Fibroblast of skin of right quadriceps (primary cell): ENCODE measurements at regions not wholly inside any gene's neighbourhood (a gene's known extent, or its start where the extent isn't known, plus 50 kb on each side); places are given as distances from the start of the nearest gene placed in this dataset.
"Not testable (repeated sequence)": the region's sequence is repeated elsewhere in the genome, so short reads cannot be mapped to it uniquely, and the experiment has no call there.

Source experiments
- DNase-seq: peaks from one replicate; pipeline ENCODE4 v3.0.0-alpha.2; 2013

DNA sequence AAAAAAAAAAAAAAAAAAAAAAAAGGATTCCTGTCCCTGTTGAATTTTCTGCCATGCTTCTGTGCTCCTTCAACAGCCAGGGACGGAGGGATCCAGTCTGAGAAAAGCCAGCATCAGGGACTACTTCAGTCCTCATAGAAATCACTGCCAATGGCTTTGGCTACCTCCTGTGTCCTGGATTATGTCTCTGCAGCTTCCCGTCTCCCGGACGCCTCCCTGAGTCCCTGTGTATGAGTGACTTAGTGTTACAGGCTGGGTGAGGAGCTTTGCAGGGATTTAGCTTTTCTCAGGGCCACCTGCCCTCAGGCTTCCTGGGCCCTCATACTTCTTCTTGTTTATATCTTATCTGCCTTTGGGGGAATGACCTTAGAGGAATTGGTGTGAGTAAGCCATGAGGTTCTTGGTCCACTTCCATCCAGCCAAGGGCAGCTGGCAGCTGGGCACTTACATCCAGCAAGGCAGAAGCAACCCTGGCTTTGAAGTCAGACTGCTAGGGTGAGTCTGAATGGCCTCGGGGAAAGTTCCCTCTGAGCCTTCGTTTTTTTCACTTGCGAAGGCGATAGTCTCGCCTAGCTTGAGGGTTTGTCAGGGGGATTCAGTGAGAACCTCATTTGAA is 83.6 kb upstream of the CRYM start:
- DNase-seq = not testable (repeated sequence)

DNA sequence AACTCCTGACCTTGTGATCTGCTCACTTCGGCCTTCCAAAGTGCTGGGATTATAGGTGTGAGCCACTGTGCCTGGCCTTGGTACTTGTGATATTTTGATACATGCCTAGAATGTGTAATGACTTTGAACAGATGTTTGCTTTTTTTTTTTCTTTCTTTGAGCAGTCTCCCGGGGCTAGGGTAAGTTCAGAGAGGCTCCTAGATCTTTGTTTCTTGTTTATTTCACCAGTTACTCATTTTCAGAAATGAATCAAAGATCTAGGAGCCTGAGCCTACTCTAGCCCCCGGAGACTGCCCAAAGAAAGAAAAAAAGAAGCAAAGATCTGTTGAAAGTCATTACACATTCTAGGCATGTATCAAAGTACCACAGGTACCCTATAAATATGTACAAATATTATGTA is 83.0 kb upstream of the CRYM start:
- DNase-seq = not testable (repeated sequence)

GRCh38 chr16:21359513-21359912 is 81.4 kb upstream of the CRYM start:
- DNase-seq = not testable (repeated sequence)

DNA sequence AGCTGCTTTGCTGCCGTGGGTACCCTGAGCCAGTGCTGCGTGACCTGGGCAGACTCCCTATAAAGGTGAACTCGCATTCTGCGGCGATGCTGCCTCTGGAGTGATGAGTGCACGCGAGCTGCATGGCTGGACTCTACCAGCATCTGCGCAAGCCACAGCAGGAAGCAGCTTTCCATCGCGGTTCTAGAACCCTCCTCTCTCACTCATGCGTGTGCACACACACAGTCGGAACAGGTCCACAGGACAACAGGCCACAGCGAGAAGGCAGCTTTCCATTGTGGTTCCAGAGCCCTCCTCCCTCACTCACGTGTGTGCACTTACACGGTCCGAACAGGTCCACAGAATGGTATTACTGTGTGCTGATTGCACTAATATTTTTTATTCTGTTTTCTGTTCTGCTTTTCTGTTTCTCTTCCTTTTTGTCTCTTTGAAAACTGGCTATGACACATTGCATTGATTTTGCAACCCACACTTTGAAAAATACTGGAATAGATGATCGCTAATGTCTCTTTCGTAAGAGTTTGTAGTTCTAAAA is 80.2 kb upstream of the CRYM start:
- not testable (repeated sequence) for DNase-seq

- not testable (repeated sequence) for DNase-seq
These were observed 78.2 kb upstream of the CRYM start for GRCh38 chr16:21356308-21356707.

DNA sequence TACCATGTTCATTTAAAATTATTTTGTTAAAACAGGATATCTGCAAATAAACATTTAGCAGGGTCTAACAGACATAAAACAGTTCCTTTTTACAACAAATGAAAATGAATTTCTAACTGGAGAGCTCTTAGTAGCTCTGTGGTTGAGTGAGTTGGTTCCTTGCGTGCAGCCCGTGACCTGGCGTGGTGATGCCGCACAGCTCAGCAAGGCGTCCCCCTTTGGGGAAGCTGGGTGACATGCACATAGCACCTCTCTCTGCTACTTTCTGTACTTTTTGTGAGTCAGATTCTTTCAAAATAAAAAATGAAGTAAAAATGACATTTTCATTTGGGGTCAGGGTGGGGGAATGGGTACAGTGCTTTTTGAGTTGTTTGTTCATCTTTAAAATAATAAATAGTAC is 73.3 kb upstream of the CRYM start:
- not testable (repeated sequence) for DNase-seq

DNA sequence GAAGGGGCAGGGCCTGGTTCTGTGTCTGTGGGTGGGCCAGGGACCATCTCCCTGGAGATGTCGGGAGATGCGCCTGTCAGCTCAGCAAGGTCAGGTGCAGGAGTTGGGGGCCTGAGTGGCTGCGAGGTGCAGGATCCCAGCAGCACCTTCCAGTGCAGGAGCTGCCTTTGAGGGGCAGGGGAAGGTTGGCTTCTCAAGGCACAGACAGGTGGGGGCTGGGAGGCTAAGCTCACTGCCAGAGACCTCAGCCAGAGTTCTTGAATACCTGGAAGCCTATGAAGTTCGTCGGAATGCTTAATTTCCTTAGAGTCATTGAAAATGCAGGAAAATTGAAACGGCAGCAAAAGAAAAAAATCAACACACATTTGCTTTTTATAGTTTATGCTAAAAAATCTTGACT is 72.8 kb upstream of the CRYM start:
- DNase-seq = not testable (repeated sequence)

DNA sequence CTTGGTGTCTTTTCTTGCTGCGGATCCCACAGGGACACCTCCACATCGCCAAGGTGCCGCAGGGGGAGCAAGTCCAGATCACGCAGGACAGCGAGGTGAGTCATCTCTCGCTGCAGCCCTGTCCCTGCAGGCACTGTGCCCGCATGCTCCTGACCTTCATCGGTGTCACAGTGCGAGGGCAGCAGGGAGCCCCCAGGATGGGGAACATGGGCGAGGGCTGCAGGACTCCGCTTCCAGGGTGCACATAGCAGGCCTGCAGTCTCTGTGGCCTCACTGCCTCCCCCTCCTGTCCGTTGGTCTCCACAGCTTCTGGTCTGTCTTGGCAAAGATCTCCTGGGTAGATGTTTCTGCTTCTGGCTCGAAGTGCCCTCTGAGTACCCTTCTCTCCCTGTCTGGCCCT is 71.2 kb upstream of the CRYM start:
- DNase-seq = not testable (repeated sequence)

GRCh38 chr16:21348815-21349214 is 70.7 kb upstream of the CRYM start:
- DNase-seq = not testable (repeated sequence)

GRCh38 chr16:21347538-21347937 is 69.4 kb upstream of the CRYM start:
- not testable (repeated sequence) for DNase-seq

DNA sequence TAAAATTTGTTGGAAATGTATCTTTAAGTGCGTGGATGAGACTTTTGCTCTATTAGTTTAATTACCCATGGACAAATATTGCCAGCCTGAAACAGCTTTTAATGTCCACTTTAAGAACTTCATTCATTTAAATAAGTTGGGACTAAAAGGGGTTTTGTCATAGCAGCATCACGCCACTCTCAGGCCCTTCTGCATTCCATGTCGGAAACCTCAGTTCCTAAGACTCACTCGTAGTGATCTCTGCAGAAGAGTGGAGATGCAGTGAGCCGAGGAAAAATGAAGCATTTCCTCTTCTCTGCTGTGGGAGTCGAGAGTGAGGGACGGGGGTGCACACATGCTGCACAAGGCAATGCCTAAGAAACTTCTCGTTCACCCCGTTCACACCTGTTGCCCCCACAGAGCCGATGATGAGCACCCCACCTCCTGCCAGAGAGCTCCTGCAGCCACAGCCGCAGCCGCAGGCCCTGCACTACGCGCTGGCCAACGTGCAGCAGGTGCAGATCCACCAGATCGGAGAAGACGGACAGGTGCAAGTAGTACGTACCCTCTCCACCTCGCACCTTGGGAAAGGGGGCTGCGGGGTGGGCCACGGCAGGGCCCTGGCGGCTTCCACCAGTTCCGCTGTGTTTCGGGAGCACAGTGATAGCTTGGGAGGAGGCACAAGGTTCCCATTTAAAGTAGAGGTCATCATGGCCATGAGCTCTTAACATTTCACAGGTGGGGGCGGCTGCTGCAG is 68.8 kb upstream of the CRYM start:
- DNase-seq = not testable (repeated sequence)

DNA sequence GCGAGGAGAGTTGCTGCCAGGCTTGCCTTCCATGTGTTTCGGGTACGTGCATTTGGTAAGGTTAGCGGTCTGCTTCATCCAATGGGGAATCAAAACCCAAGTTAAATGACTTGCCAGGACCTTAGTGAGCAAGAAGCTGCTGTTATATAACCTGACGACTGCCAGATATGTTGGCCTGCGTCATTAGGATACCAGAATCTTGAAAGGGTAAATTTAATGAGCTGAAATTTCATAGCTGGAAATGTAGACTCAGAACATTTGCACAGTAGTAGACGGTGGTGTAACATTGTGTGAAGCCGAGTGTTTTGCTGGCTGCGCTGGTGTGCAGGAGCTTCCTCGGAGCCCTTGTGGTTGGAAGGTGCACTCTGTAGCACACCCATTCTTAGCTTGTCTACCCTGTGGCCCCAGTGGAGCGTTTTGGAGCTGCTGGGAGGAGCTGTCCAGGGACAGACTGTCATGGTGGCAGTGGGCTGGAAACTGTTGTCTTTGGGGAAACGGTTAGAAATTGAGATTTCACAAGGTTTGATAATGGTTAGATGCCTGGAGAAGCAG is 66.3 kb upstream of the CRYM start:
- DNase-seq = not testable (repeated sequence)

- DNase-seq = no peak
These were observed 63.0 kb upstream of the CRYM start for GRCh38 chr16:21341101-21341500.

DNA sequence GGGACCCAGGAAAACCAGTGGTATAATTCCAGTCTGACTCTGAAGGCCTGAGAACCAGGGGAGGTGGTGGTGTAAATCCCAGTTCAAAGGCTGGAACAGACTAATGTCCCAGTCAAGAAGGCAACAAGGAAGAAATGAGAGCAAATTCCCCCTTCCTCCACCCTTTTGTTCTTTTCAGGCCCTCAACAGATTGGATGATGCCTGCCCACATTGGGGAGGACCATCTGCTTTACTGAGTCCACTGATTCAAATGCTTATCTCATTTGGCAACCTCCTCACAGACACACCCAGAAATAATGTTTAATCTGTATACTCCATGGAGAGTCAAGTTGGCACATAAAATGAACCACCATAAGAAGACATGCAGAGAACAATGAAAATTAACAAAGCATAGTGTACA is 61.9 kb upstream of the CRYM start:
- DNase-seq = no peak

DNA sequence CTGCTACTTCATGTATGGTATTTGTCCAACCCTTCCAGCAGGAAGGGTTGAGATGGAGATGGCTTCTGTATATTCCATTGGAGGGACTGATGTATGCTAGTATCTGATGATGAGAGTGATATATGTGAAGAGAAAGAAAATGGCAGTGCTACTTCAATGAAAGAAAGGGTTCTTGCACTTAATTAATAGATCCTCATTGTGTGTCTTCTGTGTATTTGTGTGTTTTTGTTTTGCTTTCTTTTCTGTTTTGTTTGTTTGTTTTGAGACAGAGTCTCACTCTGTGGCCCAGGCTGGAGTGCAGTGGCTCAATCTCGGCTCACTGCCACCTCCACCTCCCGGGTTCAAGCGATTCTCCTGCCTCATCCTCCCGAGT is 61.2 kb upstream of the CRYM start:
- DNase-seq = no peak

DNA sequence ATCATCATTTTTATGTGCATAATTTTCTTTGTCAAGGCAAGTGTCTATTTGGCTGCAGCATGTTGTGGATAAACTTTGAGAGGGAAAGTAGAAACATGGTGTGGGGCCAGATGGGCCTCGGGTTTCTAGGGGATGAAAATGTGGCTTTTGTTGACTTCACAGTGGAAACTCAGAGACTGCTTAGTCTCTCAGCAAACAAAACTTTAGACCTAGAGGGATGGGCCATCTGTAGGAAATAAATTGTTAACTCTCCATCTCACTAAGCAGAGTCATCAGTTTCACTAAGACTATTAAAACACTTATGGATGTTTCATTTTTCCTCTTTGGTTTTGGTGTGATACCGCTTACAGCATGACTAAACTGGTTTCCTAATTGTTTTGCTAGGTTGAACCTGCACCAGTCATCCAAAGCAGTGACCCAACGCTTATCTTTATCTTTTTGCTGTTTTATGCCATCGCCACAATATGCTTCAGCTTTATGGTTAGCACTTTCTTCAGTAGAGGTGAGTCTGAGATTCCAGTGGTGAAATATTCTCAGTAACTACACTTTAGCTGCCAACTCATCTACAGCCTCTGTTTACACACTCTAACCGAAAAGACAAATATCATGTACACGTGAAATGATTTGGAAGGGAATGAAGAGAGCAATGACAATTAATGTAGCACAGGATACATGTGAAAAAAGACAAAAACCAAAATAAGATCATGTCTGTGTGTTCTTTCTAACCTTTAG is 60.6 kb upstream of the CRYM start:
- DNase-seq = no peak

GRCh38 chr16:21336231-21336630 is 58.1 kb upstream of the CRYM start:
- DNase-seq = peak; percentile 3

DNA sequence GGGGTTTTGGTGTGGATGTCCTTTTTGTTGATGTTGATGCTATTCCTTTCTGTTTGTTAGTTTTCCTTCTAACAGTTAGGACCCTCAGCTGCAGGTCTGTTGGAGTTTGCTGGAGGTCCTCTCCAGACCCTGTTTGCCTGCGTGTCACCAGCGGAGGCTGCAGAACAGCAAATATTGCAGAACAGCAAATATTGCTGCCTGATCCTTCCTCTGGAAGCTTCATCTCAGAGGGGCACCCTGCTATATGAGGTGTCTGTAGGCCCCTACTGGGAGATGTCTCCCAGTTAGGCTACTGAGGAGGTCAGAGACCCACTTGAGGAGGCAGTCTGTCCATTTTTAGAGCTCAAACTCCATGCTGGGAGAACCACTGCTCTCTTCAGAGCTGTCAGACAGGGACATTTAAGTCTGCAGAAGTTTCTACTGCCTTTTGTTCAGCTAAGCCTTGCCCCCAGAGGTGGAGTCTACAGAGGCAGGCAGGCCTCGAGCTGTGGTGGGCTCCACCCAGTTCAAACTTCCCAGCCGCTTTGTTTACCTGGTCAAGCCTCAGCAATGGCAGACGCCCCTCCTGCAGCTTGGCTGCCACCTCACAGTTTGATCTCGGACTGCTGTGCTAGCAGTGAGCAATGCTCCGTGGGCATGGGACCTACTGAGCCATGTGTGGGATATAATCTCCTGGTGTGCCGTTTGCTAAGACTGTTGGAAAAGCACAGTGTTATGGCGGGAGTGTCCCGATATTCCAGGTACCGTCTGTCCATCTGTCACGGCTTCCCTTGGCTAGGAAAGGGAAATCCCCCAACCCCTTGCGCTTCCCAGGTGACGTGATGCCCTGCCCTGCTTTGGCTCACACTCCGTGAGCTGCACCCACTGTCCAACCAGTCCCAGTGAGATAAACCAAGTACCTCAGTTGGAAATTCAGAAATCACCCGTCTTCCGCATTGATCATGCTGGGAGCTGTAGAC is 56.4 kb upstream of the CRYM start:
- DNase-seq = not testable (repeated sequence)

DNA sequence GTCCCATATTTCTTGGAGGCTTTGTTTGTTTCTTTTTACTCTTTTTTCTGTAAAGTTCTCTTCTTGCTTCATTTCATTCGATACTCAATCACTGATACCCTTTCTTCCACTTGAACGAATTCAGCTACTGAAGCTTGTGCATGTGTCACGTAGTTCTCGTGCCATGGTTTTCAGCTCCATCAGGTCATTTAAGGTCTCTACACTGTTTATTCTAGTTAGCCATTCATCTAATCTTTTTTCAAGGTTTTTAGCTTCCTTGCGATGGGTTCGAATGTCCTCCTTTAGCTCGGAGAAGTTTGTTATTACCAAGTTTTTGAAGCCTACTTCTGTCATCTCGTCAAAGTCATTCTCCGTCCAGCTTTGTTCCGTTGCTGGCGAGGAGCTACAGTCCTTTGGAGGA is 55.6 kb upstream of the CRYM start:
- not testable (repeated sequence) for DNase-seq
